Kidney epithelial cell (primary cell): ENCODE measurements at regions not wholly inside any gene's neighbourhood (a gene's known extent, or its start where the extent isn't known, plus 50 kb on each side); places are given as distances from the start of the nearest gene placed in this dataset.

Experiments used
- DNase-seq: peaks from one replicate; pipeline ENCODE4 v3.0.0-alpha.2; 2010; ENCODE audit warnings: low read depth
- H3K27me3 ChIP-seq: 2 replicates; pipeline ENCODE4 v1.6.0; 2011; ENCODE audit warnings: low read length; ENCODE audit not compliant: control insufficient read depth, insufficient read depth
- H3K36me3 ChIP-seq: 2 replicates; pipeline ENCODE4 v1.5.1; 2011; ENCODE audit warnings: low read length; ENCODE audit not compliant: control insufficient read depth, insufficient read depth
- H3K4me3 ChIP-seq: 2 replicates; pipeline ENCODE4 v1.5.1; 2011; ENCODE audit warnings: low read depth, mild to moderate bottlenecking, control low read depth, low read length
- CTCF ChIP-seq: IDR thresholded peaks from 2 replicates; pipeline ENCODE4 v1.5.1; 2011; ENCODE audit warnings: mild to moderate bottlenecking, moderate library complexity, low read length, control low read depth, inconsistent platforms; ENCODE audit not compliant: insufficient read depth, poor library complexity, severe bottlenecking

GRCh38 chr15:66651198-66651597 is 50.8 kb upstream of the SMAD6 start:
- no peak for TF ChIP-seq CTCF
- DNase-seq = no peak
- H3K27me3 ChIP-seq = peaks cover 4% of the 10 kb centered on the region
- H3K36me3 ChIP-seq = no peaks in the 10 kb centered on the region
- H3K4me3 ChIP-seq = no peak overlapping the region

GRCh38 chr15:66651913-66652642 is 50.0 kb upstream of the SMAD6 start:
- H3K4me3 ChIP-seq = no peak overlapping the region
- no peaks in the 10 kb centered on the region for H3K36me3 ChIP-seq
- peaks cover 4% of the 10 kb centered on the region for H3K27me3 ChIP-seq
- DNase-seq = no peak
- no peak for TF ChIP-seq CTCF
